VCaP (cell line): ENCODE measurements at regions not wholly inside any gene's neighbourhood (a gene's known extent, or its start where the extent isn't known, plus 50 kb on each side); places are given as distances from the start of the nearest gene placed in this dataset.

ENCODE experiments used
- H3K27ac ChIP-seq: fragments of 450-650 bp; 2 replicates; pipeline ENCODE4 v1.5.1; 2017
- CTCF ChIP-seq: fragments of 450-650 bp; conservative IDR thresholded peaks from 2 replicates; pipeline ENCODE4 v1.5.1; 2017; ENCODE audit warnings: mild to moderate bottlenecking, moderate library complexity

GRCh38 chr2:242020196-242021004 lies 150.9 kb downstream of the RTP5 start:
- no peak overlapping the region for H3K27ac ChIP-seq
- TF ChIP-seq CTCF = no peak

GRCh38 chr2:242022550-242023290 lies 153.2 kb downstream of the RTP5 start:
- TF ChIP-seq CTCF = no peak
- no peak overlapping the region for H3K27ac ChIP-seq

GRCh38 chr2:242024751-242025355 lies 155.3 kb downstream of the RTP5 start:
- TF ChIP-seq CTCF = no peak
- H3K27ac ChIP-seq = no peak overlapping the region

- H3K27ac ChIP-seq = no peak overlapping the region
- TF ChIP-seq CTCF = no peak
Measured at GRCh38 chr2:242027676-242028450, 158.3 kb downstream of the RTP5 start.

- no peak overlapping the region for H3K27ac ChIP-seq
- TF ChIP-seq CTCF = no peak; the same call in 1 of the 2 replicates
Measured at GRCh38 chr2:242029422-242030225, 160.1 kb downstream of the RTP5 start.

GRCh38 chr2:242030226-242030575 lies 160.7 kb downstream of the RTP5 start:
- no peak for TF ChIP-seq CTCF

More at GRCh38 chr2:242030226-242030575, 160.7 kb downstream of the RTP5 start:
- no peak overlapping the region for H3K27ac ChIP-seq
